Endodermal cell (in vitro differentiated cells): ENCODE measurements at regions not wholly inside any gene's neighbourhood (a gene's known extent, or its start where the extent isn't known, plus 50 kb on each side); places are given as distances from the start of the nearest gene placed in this dataset.

Experiments used
- DNase-seq: peaks from one replicate; pipeline ENCODE4 v3.0.0-alpha.2; 2017
- H3K27ac ChIP-seq: 2 replicates; pipeline ENCODE4 v1.5.1; 2013; ENCODE audit warnings: mild to moderate bottlenecking, low read depth, low read length, moderate library complexity
- H3K27me3 ChIP-seq: 2 replicates; pipeline ENCODE4 v1.6.1; 2013; ENCODE audit warnings: mild to moderate bottlenecking, low read length, moderate library complexity; ENCODE audit not compliant: insufficient read depth, control insufficient read depth, poor library complexity, severe bottlenecking
- H3K36me3 ChIP-seq: 2 replicates; pipeline ENCODE4 v1.7.0; 2013; ENCODE audit warnings: mild to moderate bottlenecking, low read length, moderate library complexity; ENCODE audit not compliant: control insufficient read depth, insufficient read depth
- H3K4me1 ChIP-seq: one replicate; pipeline ENCODE4 v1.7.0; 2013; ENCODE audit warnings: low read length; ENCODE audit not compliant: control insufficient read depth, insufficient read depth
- H3K4me3 ChIP-seq: 2 replicates; pipeline ENCODE4 v1.5.1; 2013; ENCODE audit warnings: mild to moderate bottlenecking, low read length, moderate library complexity
- H3K9ac ChIP-seq: 2 replicates; pipeline ENCODE4 v1.6.1; 2013; ENCODE audit warnings: mild to moderate bottlenecking, low read length, moderate library complexity; ENCODE audit not compliant: poor library complexity, severe bottlenecking; ENCODE audit errors: extremely low read depth
- H3K9me3 ChIP-seq: 2 replicates; pipeline ENCODE4 v1.6.1; 2013; ENCODE audit warnings: mild to moderate bottlenecking, low read length, moderate library complexity; ENCODE audit not compliant: control insufficient read depth
- H3K27ac Mint-ChIP-seq: 2 replicates; pipeline ENCODE4 v1.8.0; 2020; ENCODE audit warnings: mixed read lengths
- H3K27me3 Mint-ChIP-seq: 2 replicates; pipeline ENCODE4 v1.8.0; 2021; ENCODE audit warnings: mild to moderate bottlenecking, mixed read lengths; ENCODE audit not compliant: insufficient read depth
- H3K36me3 Mint-ChIP-seq: 2 replicates; pipeline ENCODE4 v1.8.0; 2020; ENCODE audit warnings: low read depth, mixed read lengths
- H3K4me1 Mint-ChIP-seq: 2 replicates; pipeline ENCODE4 v1.8.0; 2020; ENCODE audit warnings: mixed read lengths
- H3K4me3 Mint-ChIP-seq: 2 replicates; pipeline ENCODE4 v1.8.0; 2020; ENCODE audit warnings: mild to moderate bottlenecking, moderate library complexity, mixed read lengths
- H3K9me3 Mint-ChIP-seq: 2 replicates; pipeline ENCODE4 v1.8.0; 2020; ENCODE audit warnings: mild to moderate bottlenecking, mixed read lengths
- WGBS, 2 experiments: methylation state at CpG; one replicate each; pipeline versions ENCODE4 v1.1.5 to v1.1.7; 2013; ENCODE audit warnings: missing lambda C conversion rate in 2 of 2, mixed read lengths in 1 of 2; ENCODE audit not compliant: insufficient coverage in 1 of 2, insufficient read length in 1 of 2; 5-methylcytosine and 5-hydroxymethylcytosine counted together
- TF ChIP-seq, protein P1 (sequence below): fragments of 200-600 bp; sonication (generic); conservative IDR thresholded peaks from 2 replicates; pipeline ENCODE4 v1.5.0; 2021; ENCODE audit warnings: antibody characterized with exemption, mild to moderate bottlenecking

- no peak overlapping the region for H3K4me3 ChIP-seq
- DNase-seq = no peak
- H3K27me3 ChIP-seq = no peaks in the 10 kb centered on the region
- H3K9ac ChIP-seq = no peak overlapping the region
- TF ChIP-seq, protein P1, sequence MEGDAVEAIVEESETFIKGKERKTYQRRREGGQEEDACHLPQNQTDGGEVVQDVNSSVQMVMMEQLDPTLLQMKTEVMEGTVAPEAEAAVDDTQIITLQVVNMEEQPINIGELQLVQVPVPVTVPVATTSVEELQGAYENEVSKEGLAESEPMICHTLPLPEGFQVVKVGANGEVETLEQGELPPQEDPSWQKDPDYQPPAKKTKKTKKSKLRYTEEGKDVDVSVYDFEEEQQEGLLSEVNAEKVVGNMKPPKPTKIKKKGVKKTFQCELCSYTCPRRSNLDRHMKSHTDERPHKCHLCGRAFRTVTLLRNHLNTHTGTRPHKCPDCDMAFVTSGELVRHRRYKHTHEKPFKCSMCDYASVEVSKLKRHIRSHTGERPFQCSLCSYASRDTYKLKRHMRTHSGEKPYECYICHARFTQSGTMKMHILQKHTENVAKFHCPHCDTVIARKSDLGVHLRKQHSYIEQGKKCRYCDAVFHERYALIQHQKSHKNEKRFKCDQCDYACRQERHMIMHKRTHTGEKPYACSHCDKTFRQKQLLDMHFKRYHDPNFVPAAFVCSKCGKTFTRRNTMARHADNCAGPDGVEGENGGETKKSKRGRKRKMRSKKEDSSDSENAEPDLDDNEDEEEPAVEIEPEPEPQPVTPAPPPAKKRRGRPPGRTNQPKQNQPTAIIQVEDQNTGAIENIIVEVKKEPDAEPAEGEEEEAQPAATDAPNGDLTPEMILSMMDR = no peak
- peaks cover 3% of the 10 kb centered on the region for H3K9me3 ChIP-seq
- H3K36me3 ChIP-seq = no peaks in the 10 kb centered on the region
- no peaks in the 10 kb centered on the region for H3K4me1 ChIP-seq
- no peaks in the 10 kb centered on the region for H3K27me3 Mint-ChIP-seq
- WGBS, 2 experiments = 98% methylated on average over 4 of the region's 4 CpGs; no CpG with 5 or more reads in 1 of the 2 experiments
- no peak overlapping the region for H3K4me3 Mint-ChIP-seq
- H3K36me3 Mint-ChIP-seq = no peaks in the 10 kb centered on the region
- no peaks in the 10 kb centered on the region for H3K9me3 Mint-ChIP-seq
- H3K27ac Mint-ChIP-seq = no peak overlapping the region
- H3K27ac ChIP-seq = no peak overlapping the region
- H3K4me1 Mint-ChIP-seq = peaks cover 1% of the 10 kb centered on the region
Measured at GRCh38 chr4:125801373-125801772, 486.6 kb downstream of the FAT4 start.

- H3K9me3 Mint-ChIP-seq = no peaks in the 10 kb centered on the region
- no peak overlapping the region for H3K27ac ChIP-seq
- no peak overlapping the region for H3K27ac Mint-ChIP-seq
- H3K9ac ChIP-seq = no peak overlapping the region
- no peaks in the 10 kb centered on the region for H3K36me3 Mint-ChIP-seq
- H3K4me1 Mint-ChIP-seq = peaks cover 1% of the 10 kb centered on the region
- no peaks in the 10 kb centered on the region for H3K4me1 ChIP-seq
- H3K4me3 Mint-ChIP-seq = no peak overlapping the region
- 82% methylated on average over 1 of the region's 1 CpG; no CpG with 5 or more reads in 1 of the 2 experiments for WGBS, 2 experiments
- no peak for DNase-seq
- TF ChIP-seq, protein P1 = no peak
- no peaks in the 10 kb centered on the region for H3K27me3 ChIP-seq
- no peak overlapping the region for H3K4me3 ChIP-seq
- H3K9me3 ChIP-seq = peaks cover 9% of the 10 kb centered on the region
- no peaks in the 10 kb centered on the region for H3K36me3 ChIP-seq
- H3K27me3 Mint-ChIP-seq = no peaks in the 10 kb centered on the region
Measured at GRCh38 chr4:125801924-125802323, 487.2 kb downstream of the FAT4 start.

GRCh38 chr4:125808022-125808421, 493.3 kb downstream of the FAT4 start:
- H3K27ac Mint-ChIP-seq = no peak overlapping the region
- no peaks in the 10 kb centered on the region for H3K36me3 ChIP-seq
- no peak overlapping the region for H3K4me3 ChIP-seq
- no peak overlapping the region for H3K4me3 Mint-ChIP-seq
- no peaks in the 10 kb centered on the region for H3K9me3 Mint-ChIP-seq
- 95% methylated on average over 3 of the region's 3 CpGs; no CpG with 5 or more reads in 1 of the 2 experiments for WGBS, 2 experiments
- DNase-seq = no peak
- H3K36me3 Mint-ChIP-seq = no peaks in the 10 kb centered on the region
- TF ChIP-seq, protein P1 = no peak
- no peaks in the 10 kb centered on the region for H3K27me3 ChIP-seq
- no peaks in the 10 kb centered on the region for H3K27me3 Mint-ChIP-seq
- H3K9me3 ChIP-seq = peaks cover 9% of the 10 kb centered on the region
- no peak overlapping the region for H3K27ac ChIP-seq
- no peaks in the 10 kb centered on the region for H3K4me1 ChIP-seq
- H3K9ac ChIP-seq = no peak overlapping the region
- peaks cover 5% of the 10 kb centered on the region for H3K4me1 Mint-ChIP-seq
